Spleen (tissue), 11 donors: ENCODE measurements at regions not wholly inside any gene's neighbourhood (a gene's known extent, or its start where the extent isn't known, plus 50 kb on each side); places are given as distances from the start of the nearest gene placed in this dataset.

Source experiments
- DNase-seq: peaks from one replicate; pipeline ENCODE4 v3.0.0-alpha.2; 2020
- H3K27ac ChIP-seq, 8 donors: fragments of 200-600 bp; sonication (generic) in 7 of 8; 1 replicate in 4 of 8; 2 replicates in 4 of 8; pipeline versions ENCODE4 v1.5.0 to v1.8.0; 2016 to 2021; ENCODE audit warnings: inconsistent platforms in 4 of 8, mild to moderate bottlenecking in 4 of 8, moderate library complexity in 1 of 8
- H3K27me3 ChIP-seq, 7 donors: fragments of 200-600 bp; sonication (generic) in 6 of 7; replicated peaks in 1 of 7; 1 replicate in 4 of 7; 2 replicates in 3 of 7; pipeline versions ENCODE4 v1.5.0 to v1.8.0; 2016 to 2021; ENCODE audit warnings: inconsistent platforms in 3 of 7, mild to moderate bottlenecking in 1 of 7
- H3K36me3 ChIP-seq, 6 donors: fragments of 200-600 bp; sonication (generic) in 5 of 6; 1 replicate in 4 of 6; 2 replicates in 2 of 6; pipeline versions ENCODE4 v1.5.0 to v1.8.0; 2016 to 2021; ENCODE audit warnings: inconsistent platforms in 2 of 6
- H3K4me1 ChIP-seq, 6 donors: fragments of 200-600 bp; sonication (generic) in 5 of 6; 1 replicate in 3 of 6; 2 replicates in 3 of 6; pipeline versions ENCODE4 v1.5.0 to v1.8.0; 2016 to 2021; ENCODE audit warnings: inconsistent platforms in 3 of 6
- H3K4me3 ChIP-seq, 8 donors: fragments of 200-600 bp; sonication (generic) in 7 of 8; 1 replicate in 4 of 8; 2 replicates in 4 of 8; pipeline versions ENCODE4 v1.5.0 to v1.8.0; 2016 to 2021; ENCODE audit warnings: inconsistent platforms in 4 of 8, mild to moderate bottlenecking in 4 of 8, moderate library complexity in 2 of 8
- H3K9me3 ChIP-seq, 8 donors: fragments of 200-600 bp; sonication (generic) in 7 of 8; 1 replicate in 4 of 8; 2 replicates in 4 of 8; pipeline versions ENCODE4 v1.5.0 to v1.8.0; 2016 to 2021; ENCODE audit warnings: inconsistent platforms in 4 of 8
- POLR2A ChIP-seq, 3 donors: fragments of 450-650 bp; IDR thresholded peaks; one replicate each; pipeline ENCODE4 v1.5.1; 2017; ENCODE audit warnings: antibody characterized with exemption in 3 of 3, mild to moderate bottlenecking in 1 of 3
- POLR2AphosphoS5 ChIP-seq, 3 donors: sonication (generic); formaldehyde crosslinking; IDR thresholded peaks; one replicate each; pipeline ENCODE4 v1.5.1; 2017; ENCODE audit warnings: antibody characterized with exemption in 3 of 3
- WGBS, 5 donors: extraction: QIAGEN DNeasy Blood & Tissue Kit in 3 of 5; methylation state at CpG; one replicate each; pipeline versions ENCODE4 v1.1.5 to v1.1.7; 2013 to 2018; 5-methylcytosine and 5-hydroxymethylcytosine counted together
- intact Hi-C: fragments of 100-400 bp; cut with DNase I; formaldehyde crosslinking; loops from one replicate; pipeline ENCODE4 v1.15.0; 2023; ENCODE audit warnings: low total_unique reads
- TF ChIP-seq, protein P1 (sequence below), 11 experiments: fragments of 200-600 bp in 7 of 11; fragments of 450-650 bp in 4 of 11; sonication (generic) in 4 of 11; IDR thresholded peaks in 8 of 11; conservative IDR thresholded peaks in 3 of 11; 1 replicate in 7 of 11; 2 replicates in 4 of 11; pipeline versions ENCODE4 v1.4.0 to v1.8.0; 2016 to 2021; ENCODE audit warnings: antibody characterized with exemption in 11 of 11, inconsistent platforms in 4 of 11, mild to moderate bottlenecking in 1 of 11
- donor health status: healthy with polysubstance abuse.
- donor health status: DM: no; HTN: no; CAD: no; lungs with moderate emphysema.
- donor health status: DM: no; HTN: no; CAD: no.
- donor health status: Bipolar disorder and iron deficiency.
- donor health status: healthy.
- donor health status: DM: no; HTN: no; CAD: no.
- donor health status: DM: yes; HTN: yes; CAD: no.

GRCh38 chr13:77480066-77480465, 55.4 kb upstream of the SCEL start:
- TF ChIP-seq POLR2AphosphoS5 (IDR thresholded peaks at IDR 0.05): no peak
- TF ChIP-seq, protein P1, sequence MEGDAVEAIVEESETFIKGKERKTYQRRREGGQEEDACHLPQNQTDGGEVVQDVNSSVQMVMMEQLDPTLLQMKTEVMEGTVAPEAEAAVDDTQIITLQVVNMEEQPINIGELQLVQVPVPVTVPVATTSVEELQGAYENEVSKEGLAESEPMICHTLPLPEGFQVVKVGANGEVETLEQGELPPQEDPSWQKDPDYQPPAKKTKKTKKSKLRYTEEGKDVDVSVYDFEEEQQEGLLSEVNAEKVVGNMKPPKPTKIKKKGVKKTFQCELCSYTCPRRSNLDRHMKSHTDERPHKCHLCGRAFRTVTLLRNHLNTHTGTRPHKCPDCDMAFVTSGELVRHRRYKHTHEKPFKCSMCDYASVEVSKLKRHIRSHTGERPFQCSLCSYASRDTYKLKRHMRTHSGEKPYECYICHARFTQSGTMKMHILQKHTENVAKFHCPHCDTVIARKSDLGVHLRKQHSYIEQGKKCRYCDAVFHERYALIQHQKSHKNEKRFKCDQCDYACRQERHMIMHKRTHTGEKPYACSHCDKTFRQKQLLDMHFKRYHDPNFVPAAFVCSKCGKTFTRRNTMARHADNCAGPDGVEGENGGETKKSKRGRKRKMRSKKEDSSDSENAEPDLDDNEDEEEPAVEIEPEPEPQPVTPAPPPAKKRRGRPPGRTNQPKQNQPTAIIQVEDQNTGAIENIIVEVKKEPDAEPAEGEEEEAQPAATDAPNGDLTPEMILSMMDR (IDR thresholded peaks at IDR 0.05 in 8 of 11, conservative IDR thresholded peaks at IDR 0.05 in 3 of 11): no peak
- TF ChIP-seq POLR2A (IDR thresholded peaks at IDR 0.05): no peak
- peaks cover 0 to 19% (median 10%) of the 10 kb centered on the region in 6 donors for H3K4me1 ChIP-seq
- no peak overlapping the region for H3K27ac ChIP-seq
- no peaks in the 10 kb centered on the region for H3K27me3 ChIP-seq
- no peak overlapping the region for H3K4me3 ChIP-seq
- H3K36me3 ChIP-seq: no peaks in the 10 kb centered on the region
- peaks cover 0 to 6% (median 0%) of the 10 kb centered on the region in 8 donors for H3K9me3 ChIP-seq
- intact Hi-C loops: no loop called here
- 48 to 69% (median 50%) methylated on average over 2 of the region's 2 CpGs for WGBS, 5 donors
- no peak for DNase-seq

GRCh38 chr13:77479326-77479725, 56.2 kb upstream of the SCEL start:
- no peak overlapping the region for H3K27ac ChIP-seq
- H3K27me3 ChIP-seq: no peaks in the 10 kb centered on the region
- H3K36me3 ChIP-seq: no peaks in the 10 kb centered on the region
- H3K4me1 ChIP-seq: peaks cover 0 to 19% (median 10%) of the 10 kb centered on the region in 6 donors
- peaks cover 0 to 9% (median 0%) of the 10 kb centered on the region in 8 donors for H3K9me3 ChIP-seq
- intact Hi-C loops: loop anchor here (10.0 kb wide), 1 partner anchor 185 kb away; no protein-coding TSS in a partner anchor
- WGBS, 5 donors: 81 to 90% (median 84%) methylated on average over 2 of the region's 2 CpGs
- no peak for DNase-seq
- H3K4me3 ChIP-seq: no peak overlapping the region
- TF ChIP-seq POLR2A (IDR thresholded peaks at IDR 0.05) (no peak), POLR2AphosphoS5 (IDR thresholded peaks at IDR 0.05) (no peak)
- TF ChIP-seq, protein P1 (IDR thresholded peaks at IDR 0.05 in 8 of 11, conservative IDR thresholded peaks at IDR 0.05 in 3 of 11): no peak

DNA sequence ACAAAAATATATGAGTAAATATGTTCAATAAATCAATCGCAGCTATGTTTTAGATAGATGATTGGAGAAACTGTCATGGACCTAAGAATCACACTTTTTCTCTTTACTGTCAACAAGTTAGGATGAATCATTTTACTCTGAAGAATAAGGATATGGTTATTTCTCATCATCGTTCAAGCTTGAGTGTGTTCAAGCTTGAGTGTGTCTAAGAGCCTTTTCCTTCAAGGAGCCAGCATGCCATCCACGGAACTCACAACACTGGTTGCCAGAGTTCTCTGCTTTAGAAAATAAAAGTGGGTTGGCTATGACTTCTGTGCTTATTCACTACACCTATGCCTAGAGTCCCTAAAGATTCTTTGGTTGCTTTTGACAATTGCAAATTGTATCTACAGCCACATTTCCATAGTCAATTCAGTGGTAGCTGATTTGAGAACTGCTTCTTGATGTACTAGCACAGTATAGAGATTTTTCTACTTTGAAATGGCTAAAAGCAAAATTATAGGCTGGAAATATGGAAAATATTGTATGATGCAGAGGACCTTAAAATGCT, 58.1 kb upstream of the SCEL start:
- peaks cover 0 to 9% (median 0%) of the 10 kb centered on the region in 8 donors for H3K9me3 ChIP-seq
- DNase-seq: no peak
- H3K4me3 ChIP-seq: peak overlapping the region in 1 of 8 donors; percentile 70
- no peak for TF ChIP-seq POLR2A (IDR thresholded peaks at IDR 0.05)
- TF ChIP-seq POLR2AphosphoS5 (IDR thresholded peaks at IDR 0.05): no peak
- TF ChIP-seq, protein P1 (IDR thresholded peaks at IDR 0.05 in 8 of 11, conservative IDR thresholded peaks at IDR 0.05 in 3 of 11): no peak
- peaks cover 0 to 19% (median 10%) of the 10 kb centered on the region in 6 donors for H3K4me1 ChIP-seq
- no peaks in the 10 kb centered on the region for H3K36me3 ChIP-seq
- no peaks in the 10 kb centered on the region for H3K27me3 ChIP-seq
- 73 to 79% (median 76%) methylated on average over 3 of the region's 3 CpGs for WGBS, 5 donors
- peak overlapping the region in 1 of 8 donors; percentile 77 for H3K27ac ChIP-seq
- intact Hi-C loops: loop anchor here (10.0 kb wide), 1 partner anchor 183 kb away; no protein-coding TSS in a partner anchor

- intact Hi-C loops: loop anchor here (10.0 kb wide), 1 partner anchor 182 kb away; no protein-coding TSS in a partner anchor
- H3K9me3 ChIP-seq: peaks cover 0 to 9% (median 0%) of the 10 kb centered on the region in 8 donors
- H3K36me3 ChIP-seq: no peaks in the 10 kb centered on the region
- TF ChIP-seq POLR2A (IDR thresholded peaks at IDR 0.05) (no peak), POLR2AphosphoS5 (IDR thresholded peaks at IDR 0.05) (no peak)
- TF ChIP-seq, protein P1 (IDR thresholded peaks at IDR 0.05 in 8 of 11, conservative IDR thresholded peaks at IDR 0.05 in 3 of 11): no peak
- no peak for DNase-seq
- H3K27me3 ChIP-seq: no peaks in the 10 kb centered on the region
- no peak overlapping the region for H3K4me3 ChIP-seq
- no peak overlapping the region for H3K27ac ChIP-seq
- H3K4me1 ChIP-seq: peaks cover 0 to 19% (median 10%) of the 10 kb centered on the region in 6 donors
Observed at GRCh38 chr13:77476456-77476855, 59.0 kb upstream of the SCEL start.
